ENCODE measurements at regions not wholly inside any gene's neighbourhood (a gene's known extent, or its start where the extent isn't known, plus 50 kb on each side); places are given as distances from the start of the nearest gene placed in this dataset.

DNA sequence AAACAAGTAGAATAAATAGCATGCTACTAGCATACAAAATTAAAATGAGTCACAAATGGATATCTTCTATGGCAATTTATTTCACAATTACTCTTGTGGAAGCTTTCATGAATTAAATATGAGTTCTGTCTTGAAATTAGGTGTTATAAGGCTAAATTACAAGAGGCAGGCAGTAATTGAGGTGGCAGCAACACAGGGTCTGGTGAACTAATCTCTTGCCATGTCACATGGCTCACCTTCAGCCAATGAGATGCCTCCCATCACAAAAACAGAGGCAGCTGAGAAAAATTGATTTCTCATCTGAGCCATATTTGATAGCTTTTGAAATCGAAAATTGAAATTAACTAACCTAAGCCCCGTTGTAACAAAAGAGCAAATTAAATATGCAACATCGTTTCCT lies 268.8 kb downstream of the NR2F2 start:
- BruUV-seq (replicated peaks): no TSS peak
- Histone ChIP-seq H3K4me1 (ENCODE audit: insufficient read depth, low read length) (0 out of 2 replicates have a peak, but pooled peaks cover 9% of the 10 kb centered on the region), H3K4me2 (ENCODE audit: low read depth, low read length) (no peak overlapping the region), H3K27ac (ENCODE audit: extremely low read length, insufficient read depth, low read length) (no peak overlapping the region), H3K36me3 (replicated peaks in 1 of 2; ENCODE audit: control insufficient read depth in 1 of 2, insufficient read depth in 2 of 2, low read length in 2 of 2) (no peaks in the 10 kb centered on the region), H4K20me1 (ENCODE audit: insufficient read depth, low read length) (no peaks in the 10 kb centered on the region), H3K4me3 (replicated peaks in 1 of 3; ENCODE audit: insufficient read depth in 1 of 3, low read depth in 2 of 3, low read length in 3 of 3) (no peak overlapping the region), H2AFZ (ENCODE audit: low read length) (no peak overlapping the region), H3K9me3 (ENCODE audit: low read length) (no peaks in the 10 kb centered on the region), H3K9ac (ENCODE audit: insufficient read depth, low read depth, low read length) (no peak overlapping the region), H3K79me2 (ENCODE audit: insufficient read depth, low read length) (no peaks in the 10 kb centered on the region), H3K27me3 (ENCODE audit: control insufficient read depth in 1 of 2, insufficient read depth in 2 of 2, low read length in 2 of 2) (no peaks in the 10 kb centered on the region)
- TF ChIP-seq TAF1 (CRISPR knock-in tag; IDR thresholded peaks at IDR 0.05) (no peak), SMAD1 (CRISPR knock-in tag; IDR thresholded peaks at IDR 0.05; ENCODE audit: borderline replicate concordance, low read depth) (no peak)
- FAIRE-seq: no peak
- in situ Hi-C loops (cut with HindIII; ENCODE audit: extremely low pct_ligation_motif_present, low pct_unique_long_range_greater_than_20kb) (no loop called here), intact Hi-C loops (cut with micrococcal nuclease; ENCODE audit: unreplicated experiment) (no loop called here)
- CTCF ChIA-PET (ENCODE audit: low intra/inter-chr PET ratio, low total read pairs): no interaction called here
- 0% methylated on average over 3 of the region's 3 CpGs for WGBS (ENCODE audit: low lambda C conversion rate)
- ATAC-seq: no peak
- POLR2A ChIA-PET: no interaction called here
- no peak for DNase-seq (ENCODE audit: low spot score)

DNA sequence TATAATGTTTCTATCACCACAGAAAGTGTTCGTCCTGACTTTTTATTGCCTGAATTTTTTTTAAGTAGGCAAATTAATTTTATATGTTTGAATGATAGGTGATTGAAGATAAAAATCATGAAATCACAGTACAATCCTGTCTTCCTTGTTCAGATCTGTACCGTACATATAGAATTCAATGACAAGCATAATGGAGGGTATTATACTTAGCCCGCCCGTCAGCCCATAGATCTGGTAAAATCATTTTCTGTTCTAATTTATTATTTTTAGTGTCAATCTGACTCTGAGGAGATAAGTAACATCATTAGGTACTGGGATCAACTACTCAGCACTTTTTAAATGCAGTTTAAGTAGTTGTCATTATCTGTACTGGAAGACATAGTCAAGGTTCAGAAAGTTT lies 269.9 kb downstream of the NR2F2 start:
- no peaks in the 10 kb centered on the region for H3K79me2 ChIP-seq (ENCODE audit: insufficient read depth, low read length)
- no peaks in the 10 kb centered on the region for H4K20me1 ChIP-seq (ENCODE audit: insufficient read depth, low read length)
- H2AFZ ChIP-seq (ENCODE audit: low read length): no peak overlapping the region
- no peak overlapping the region for H3K4me2 ChIP-seq (ENCODE audit: low read depth, low read length)
- H3K27me3 ChIP-seq (ENCODE audit: control insufficient read depth in 1 of 2, insufficient read depth in 2 of 2, low read length in 2 of 2): no peaks in the 10 kb centered on the region
- ChIA-PET POLR2A (no interaction called here), CTCF (ENCODE audit: low intra/inter-chr PET ratio, low total read pairs) (no interaction called here)
- no peaks in the 10 kb centered on the region for H3K36me3 ChIP-seq (replicated peaks in 1 of 2; ENCODE audit: control insufficient read depth in 1 of 2, insufficient read depth in 2 of 2, low read length in 2 of 2)
- in situ Hi-C loops (cut with HindIII; ENCODE audit: extremely low pct_ligation_motif_present, low pct_unique_long_range_greater_than_20kb): no loop called here
- intact Hi-C loops (cut with micrococcal nuclease; ENCODE audit: unreplicated experiment): no loop called here
- H3K4me1 ChIP-seq (ENCODE audit: insufficient read depth, low read length): 0 out of 2 replicates have a peak, but pooled peaks cover 8% of the 10 kb centered on the region
- ATAC-seq: no peak
- WGBS (ENCODE audit: low lambda C conversion rate): 65% methylated on average over 4 of the region's 4 CpGs
- no peak for FAIRE-seq
- no peaks in the 10 kb centered on the region for H3K9me3 ChIP-seq (ENCODE audit: low read length)
- no peak overlapping the region for H3K9ac ChIP-seq (ENCODE audit: insufficient read depth, low read depth, low read length)
- H3K4me3 ChIP-seq (replicated peaks in 1 of 3; ENCODE audit: insufficient read depth in 1 of 3, low read depth in 2 of 3, low read length in 3 of 3): no peak overlapping the region
- no peak overlapping the region for H3K27ac ChIP-seq (ENCODE audit: extremely low read length, insufficient read depth, low read length)
- no TSS peak for BruUV-seq (replicated peaks)
- DNase-seq (ENCODE audit: low spot score): no peak
- TF ChIP-seq, protein P1, sequence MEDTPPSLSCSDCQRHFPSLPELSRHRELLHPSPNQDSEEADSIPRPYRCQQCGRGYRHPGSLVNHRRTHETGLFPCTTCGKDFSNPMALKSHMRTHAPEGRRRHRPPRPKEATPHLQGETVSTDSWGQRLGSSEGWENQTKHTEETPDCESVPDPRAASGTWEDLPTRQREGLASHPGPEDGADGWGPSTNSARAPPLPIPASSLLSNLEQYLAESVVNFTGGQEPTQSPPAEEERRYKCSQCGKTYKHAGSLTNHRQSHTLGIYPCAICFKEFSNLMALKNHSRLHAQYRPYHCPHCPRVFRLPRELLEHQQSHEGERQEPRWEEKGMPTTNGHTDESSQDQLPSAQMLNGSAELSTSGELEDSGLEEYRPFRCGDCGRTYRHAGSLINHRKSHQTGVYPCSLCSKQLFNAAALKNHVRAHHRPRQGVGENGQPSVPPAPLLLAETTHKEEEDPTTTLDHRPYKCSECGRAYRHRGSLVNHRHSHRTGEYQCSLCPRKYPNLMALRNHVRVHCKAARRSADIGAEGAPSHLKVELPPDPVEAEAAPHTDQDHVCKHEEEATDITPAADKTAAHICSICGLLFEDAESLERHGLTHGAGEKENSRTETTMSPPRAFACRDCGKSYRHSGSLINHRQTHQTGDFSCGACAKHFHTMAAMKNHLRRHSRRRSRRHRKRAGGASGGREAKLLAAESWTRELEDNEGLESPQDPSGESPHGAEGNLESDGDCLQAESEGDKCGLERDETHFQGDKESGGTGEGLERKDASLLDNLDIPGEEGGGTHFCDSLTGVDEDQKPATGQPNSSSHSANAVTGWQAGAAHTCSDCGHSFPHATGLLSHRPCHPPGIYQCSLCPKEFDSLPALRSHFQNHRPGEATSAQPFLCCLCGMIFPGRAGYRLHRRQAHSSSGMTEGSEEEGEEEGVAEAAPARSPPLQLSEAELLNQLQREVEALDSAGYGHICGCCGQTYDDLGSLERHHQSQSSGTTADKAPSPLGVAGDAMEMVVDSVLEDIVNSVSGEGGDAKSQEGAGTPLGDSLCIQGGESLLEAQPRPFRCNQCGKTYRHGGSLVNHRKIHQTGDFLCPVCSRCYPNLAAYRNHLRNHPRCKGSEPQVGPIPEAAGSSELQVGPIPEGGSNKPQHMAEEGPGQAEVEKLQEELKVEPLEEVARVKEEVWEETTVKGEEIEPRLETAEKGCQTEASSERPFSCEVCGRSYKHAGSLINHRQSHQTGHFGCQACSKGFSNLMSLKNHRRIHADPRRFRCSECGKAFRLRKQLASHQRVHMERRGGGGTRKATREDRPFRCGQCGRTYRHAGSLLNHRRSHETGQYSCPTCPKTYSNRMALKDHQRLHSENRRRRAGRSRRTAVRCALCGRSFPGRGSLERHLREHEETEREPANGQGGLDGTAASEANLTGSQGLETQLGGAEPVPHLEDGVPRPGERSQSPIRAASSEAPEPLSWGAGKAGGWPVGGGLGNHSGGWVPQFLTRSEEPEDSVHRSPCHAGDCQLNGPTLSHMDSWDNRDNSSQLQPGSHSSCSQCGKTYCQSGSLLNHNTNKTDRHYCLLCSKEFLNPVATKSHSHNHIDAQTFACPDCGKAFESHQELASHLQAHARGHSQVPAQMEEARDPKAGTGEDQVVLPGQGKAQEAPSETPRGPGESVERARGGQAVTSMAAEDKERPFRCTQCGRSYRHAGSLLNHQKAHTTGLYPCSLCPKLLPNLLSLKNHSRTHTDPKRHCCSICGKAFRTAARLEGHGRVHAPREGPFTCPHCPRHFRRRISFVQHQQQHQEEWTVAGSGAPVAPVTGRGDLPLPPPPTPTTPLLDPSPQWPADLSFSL (CRISPR knock-in tag; IDR thresholded peaks at IDR 0.05): no peak
- TF ChIP-seq ZNF83 (CRISPR knock-in tag; IDR thresholded peaks at IDR 0.05; ENCODE audit: borderline replicate concordance) (no peak), KDM3A (CRISPR knock-in tag; IDR thresholded peaks at IDR 0.05; ENCODE audit: low read depth) (no peak), MAFF (IDR thresholded peaks at IDR 0.05; ENCODE audit: low read depth, low read length) (no peak), ZNF749 (CRISPR knock-in tag; IDR thresholded peaks at IDR 0.05; ENCODE audit: borderline replicate concordance) (no peak), DPF2 (CRISPR knock-in tag; IDR thresholded peaks at IDR 0.05; ENCODE audit: borderline replicate concordance, low read depth) (no peak)
- TF ChIP-seq, protein P2, sequence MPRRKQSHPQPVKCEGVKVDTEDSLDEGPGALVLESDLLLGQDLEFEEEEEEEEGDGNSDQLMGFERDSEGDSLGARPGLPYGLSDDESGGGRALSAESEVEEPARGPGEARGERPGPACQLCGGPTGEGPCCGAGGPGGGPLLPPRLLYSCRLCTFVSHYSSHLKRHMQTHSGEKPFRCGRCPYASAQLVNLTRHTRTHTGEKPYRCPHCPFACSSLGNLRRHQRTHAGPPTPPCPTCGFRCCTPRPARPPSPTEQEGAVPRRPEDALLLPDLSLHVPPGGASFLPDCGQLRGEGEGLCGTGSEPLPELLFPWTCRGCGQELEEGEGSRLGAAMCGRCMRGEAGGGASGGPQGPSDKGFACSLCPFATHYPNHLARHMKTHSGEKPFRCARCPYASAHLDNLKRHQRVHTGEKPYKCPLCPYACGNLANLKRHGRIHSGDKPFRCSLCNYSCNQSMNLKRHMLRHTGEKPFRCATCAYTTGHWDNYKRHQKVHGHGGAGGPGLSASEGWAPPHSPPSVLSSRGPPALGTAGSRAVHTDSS (CRISPR knock-in tag; conservative IDR thresholded peaks at IDR 0.05): no peak
- TF ChIP-seq, protein P3, sequence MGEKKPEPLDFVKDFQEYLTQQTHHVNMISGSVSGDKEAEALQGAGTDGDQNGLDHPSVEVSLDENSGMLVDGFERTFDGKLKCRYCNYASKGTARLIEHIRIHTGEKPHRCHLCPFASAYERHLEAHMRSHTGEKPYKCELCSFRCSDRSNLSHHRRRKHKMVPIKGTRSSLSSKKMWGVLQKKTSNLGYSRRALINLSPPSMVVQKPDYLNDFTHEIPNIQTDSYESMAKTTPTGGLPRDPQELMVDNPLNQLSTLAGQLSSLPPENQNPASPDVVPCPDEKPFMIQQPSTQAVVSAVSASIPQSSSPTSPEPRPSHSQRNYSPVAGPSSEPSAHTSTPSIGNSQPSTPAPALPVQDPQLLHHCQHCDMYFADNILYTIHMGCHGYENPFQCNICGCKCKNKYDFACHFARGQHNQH (CRISPR knock-in tag; IDR thresholded peaks at IDR 0.05): no peak

All from HepG2 (cell line).